Body of pancreas (tissue), 4 donors: ENCODE measurements at regions not wholly inside any gene's neighbourhood (a gene's known extent, or its start where the extent isn't known, plus 50 kb on each side); places are given as distances from the start of the nearest gene placed in this dataset.

ENCODE experiments used
- CTCF ChIP-seq, 7 experiments: fragments of 450-650 bp in 4 of 7; fragments of 200-600 bp in 3 of 7; sonication (generic) in 3 of 7; IDR thresholded peaks; one replicate each; pipeline ENCODE4 v1.5.1; 2016 to 2019; ENCODE audit warnings: antibody characterized with exemption in 7 of 7
- POLR2A ChIP-seq, 3 donors: fragments of 450-650 bp; IDR thresholded peaks; one replicate each; pipeline ENCODE4 v1.6.1; 2016; ENCODE audit warnings: antibody characterized with exemption in 3 of 3, mild to moderate bottlenecking in 2 of 3

GRCh38 chr13:40096357-40096901, 441.0 kb downstream of the COG6 start:
- TF ChIP-seq POLR2A (IDR thresholded peaks at IDR 0.05), result no peak
- no peak for TF ChIP-seq CTCF (IDR thresholded peaks at IDR 0.05)
